HL-60 (cell line): ENCODE measurements at regions not wholly inside any gene's neighbourhood (a gene's known extent, or its start where the extent isn't known, plus 50 kb on each side); places are given as distances from the start of the nearest gene placed in this dataset.

Experiments used
- DNase-seq, 2 experiments: peaks; one replicate each; pipeline ENCODE4 v3.0.0-alpha.2; 2010 to 2020; ENCODE audit warnings: low read depth in 1 of 2, low spot score in 1 of 2
- H3K27ac ChIP-seq: fragments of 250-450 bp; sonication (Bioruptor Pico); replicated peaks from 2 replicates; pipeline ENCODE4 v1.5.1; 2020; ENCODE audit warnings: mild to moderate bottlenecking, moderate library complexity
- H3K27me3 ChIP-seq: fragments of 250-450 bp; sonication (Bioruptor Pico); 2 replicates; pipeline ENCODE4 v1.5.1; 2021; ENCODE audit warnings: mild to moderate bottlenecking, moderate library complexity; ENCODE audit not compliant: insufficient read depth, poor library complexity, severe bottlenecking
- H3K4me3 ChIP-seq: replicated peaks from 2 replicates; pipeline ENCODE4 v1.5.1; 2011; ENCODE audit warnings: mild to moderate bottlenecking, control low read depth, low read length; ENCODE audit not compliant: insufficient read depth
- CTCF ChIP-seq: IDR thresholded peaks from one replicate; pipeline ENCODE4 v1.5.1; 2011; ENCODE audit warnings: low read length, control low read depth, inconsistent platforms; ENCODE audit not compliant: insufficient read depth
- GABPA ChIP-seq: IDR thresholded peaks from 2 replicates; pipeline ENCODE4 v1.6.1; 2012; ENCODE audit warnings: low read depth
- POLR2AphosphoS5 ChIP-seq: IDR thresholded peaks from 2 replicates; pipeline ENCODE4 v1.6.1; 2012; ENCODE audit warnings: low read depth
- REST ChIP-seq: IDR thresholded peaks from 2 replicates; pipeline ENCODE4 v1.6.1; 2012; ENCODE audit warnings: low read depth; ENCODE audit not compliant: insufficient replicate concordance
- SPI1 ChIP-seq: IDR thresholded peaks from 2 replicates; pipeline ENCODE4 v1.6.1; 2012; ENCODE audit warnings: low read depth, mild to moderate bottlenecking, borderline replicate concordance

DNA sequence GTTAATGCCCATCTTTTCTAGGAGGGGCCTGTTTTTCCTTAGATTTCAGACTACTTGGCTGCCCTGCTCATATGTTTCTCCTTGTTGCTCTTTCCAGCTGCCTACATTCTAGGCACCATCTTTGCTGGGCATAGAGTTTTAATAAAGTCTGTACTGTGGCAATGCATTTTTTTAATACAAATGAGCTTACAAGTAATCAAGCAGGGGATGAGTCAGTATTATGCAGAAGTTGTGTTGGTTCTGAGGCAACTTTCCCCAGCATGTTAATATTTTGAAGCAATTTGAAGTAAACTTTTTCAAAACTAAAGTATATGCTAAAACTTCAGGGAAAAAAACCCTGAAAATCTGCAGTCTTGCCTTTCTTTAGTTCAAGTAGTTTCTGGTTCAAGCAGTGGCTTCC, 372.0 kb upstream of the GATB start:
- no peak overlapping the region for H3K4me3 ChIP-seq
- no peaks in the 10 kb centered on the region for H3K27me3 ChIP-seq
- TF ChIP-seq POLR2AphosphoS5 (no peak), CTCF (no peak), GABPA (no peak), SPI1 (no peak), REST (no peak)
- H3K27ac ChIP-seq = no peak overlapping the region
- no peak for DNase-seq

DNA sequence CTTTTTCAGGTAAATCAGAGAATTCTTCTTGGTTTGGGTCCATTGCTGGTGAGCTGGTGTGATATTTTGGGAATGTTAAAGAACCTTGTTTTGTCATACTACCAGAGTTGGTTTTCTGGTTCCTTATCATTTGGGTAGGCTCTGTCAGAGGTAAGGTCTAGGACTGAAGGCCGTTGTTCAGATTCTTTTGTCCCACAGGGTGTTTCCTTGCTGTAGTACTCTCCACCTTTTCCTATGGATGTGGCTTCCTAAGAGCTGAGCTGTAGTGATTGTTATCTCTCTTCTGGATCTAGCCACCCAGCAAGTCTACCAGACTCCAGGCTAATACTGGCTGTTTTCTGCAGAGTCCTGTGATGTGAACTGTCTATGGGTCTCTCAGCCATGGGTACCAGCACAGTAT, 367.5 kb upstream of the GATB start:
- Histone ChIP-seq H3K27me3 (no peaks in the 10 kb centered on the region), H3K27ac (no peak overlapping the region), H3K4me3 (no peak overlapping the region)
- no peak for TF ChIP-seq POLR2AphosphoS5
- TF ChIP-seq REST = no peak
- TF ChIP-seq GABPA = no peak
- no peak for TF ChIP-seq SPI1
- no peak for TF ChIP-seq CTCF
- no peak for DNase-seq

- no peak overlapping the region for H3K27ac ChIP-seq
- no peaks in the 10 kb centered on the region for H3K27me3 ChIP-seq
- TF ChIP-seq POLR2AphosphoS5 (no peak), CTCF (no peak), REST (no peak), GABPA (no peak), SPI1 (no peak)
- DNase-seq = no peak
- H3K4me3 ChIP-seq = no peak overlapping the region
Observed at GRCh38 chr4:152126238-152126637, 365.4 kb upstream of the GATB start.
